ENCODE measurements at regions not wholly inside any gene's neighbourhood (a gene's known extent, or its start where the extent isn't known, plus 50 kb on each side); places are given as distances from the start of the nearest gene placed in this dataset.

DNA sequence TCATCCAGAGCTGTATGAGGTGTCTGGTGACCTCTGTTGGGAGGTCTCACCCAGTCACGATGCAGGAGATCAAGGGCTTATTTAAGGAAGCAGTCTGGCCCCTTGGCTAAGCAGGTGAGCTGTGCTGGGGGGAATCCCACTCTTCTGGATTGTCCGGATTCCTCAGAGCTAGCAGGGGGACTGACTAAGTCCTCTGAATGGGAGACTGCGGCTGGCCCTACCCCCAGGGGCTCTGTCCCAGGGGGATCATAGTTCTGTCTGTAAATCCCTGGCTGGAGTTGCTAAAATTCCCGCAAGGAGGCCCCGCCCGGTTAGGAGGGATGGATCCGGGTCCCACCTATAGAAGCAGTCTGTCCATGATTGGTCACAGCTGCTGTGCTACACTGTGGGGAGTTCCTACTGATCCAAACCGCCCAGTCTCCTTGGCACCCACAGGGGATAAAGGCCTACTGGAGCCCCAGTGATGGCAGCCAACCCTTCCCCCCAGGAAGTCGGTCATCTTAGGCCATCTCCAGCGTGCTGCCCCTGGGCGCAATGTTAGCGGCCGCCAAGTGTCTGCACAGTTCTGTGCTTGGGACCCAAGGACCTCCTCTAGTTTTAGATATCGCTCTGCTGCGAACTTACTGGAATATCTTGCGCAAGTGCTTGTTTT, 118.2 kb upstream of the KLF8 start:
- no peaks in the 10 kb centered on the region for H3K4me1 Mint-ChIP-seq (ENCODE audit: low read depth, unreplicated experiment)
- no peaks in the 10 kb centered on the region for H3K9me3 Mint-ChIP-seq (ENCODE audit: unreplicated experiment)
- H3K9ac ChIP-seq (ENCODE audit: low read length), result no peak overlapping the region
- DNase-seq (ENCODE audit: low read depth) (no peak), FAIRE-seq (no peak)
- no peak overlapping the region for H3K4me3 Mint-ChIP-seq (ENCODE audit: unreplicated experiment)
- H3K27me3 ChIP-seq (ENCODE audit: insufficient read depth, low read length), result no peaks in the 10 kb centered on the region
- no peaks in the 10 kb centered on the region for H3K36me3 ChIP-seq (ENCODE audit: insufficient read depth, low read length)
- H3K4me2 ChIP-seq (ENCODE audit: low read length), result no peak overlapping the region
- H3K9me3 ChIP-seq (ENCODE audit: insufficient read depth, low read depth, low read length), result no peaks in the 10 kb centered on the region
- H3K27ac ChIP-seq (ENCODE audit: low read depth, low read length), result no peak overlapping the region
- no peaks in the 10 kb centered on the region for H4K20me1 ChIP-seq (ENCODE audit: insufficient read depth, low read length)
- H3K27me3 Mint-ChIP-seq (ENCODE audit: low read depth, unreplicated experiment), result no peaks in the 10 kb centered on the region
- no peaks in the 10 kb centered on the region for H3K36me3 Mint-ChIP-seq (ENCODE audit: low read depth, unreplicated experiment)
- H3K79me2 ChIP-seq (ENCODE audit: insufficient read depth, low read length), result no peaks in the 10 kb centered on the region
- no peak overlapping the region for H3K27ac Mint-ChIP-seq (ENCODE audit: unreplicated experiment)
- no peak for TF ChIP-seq EZH2 (IDR thresholded peaks at IDR 0.05; ENCODE audit: insufficient read depth, low read length)
- TF ChIP-seq, protein P1, sequence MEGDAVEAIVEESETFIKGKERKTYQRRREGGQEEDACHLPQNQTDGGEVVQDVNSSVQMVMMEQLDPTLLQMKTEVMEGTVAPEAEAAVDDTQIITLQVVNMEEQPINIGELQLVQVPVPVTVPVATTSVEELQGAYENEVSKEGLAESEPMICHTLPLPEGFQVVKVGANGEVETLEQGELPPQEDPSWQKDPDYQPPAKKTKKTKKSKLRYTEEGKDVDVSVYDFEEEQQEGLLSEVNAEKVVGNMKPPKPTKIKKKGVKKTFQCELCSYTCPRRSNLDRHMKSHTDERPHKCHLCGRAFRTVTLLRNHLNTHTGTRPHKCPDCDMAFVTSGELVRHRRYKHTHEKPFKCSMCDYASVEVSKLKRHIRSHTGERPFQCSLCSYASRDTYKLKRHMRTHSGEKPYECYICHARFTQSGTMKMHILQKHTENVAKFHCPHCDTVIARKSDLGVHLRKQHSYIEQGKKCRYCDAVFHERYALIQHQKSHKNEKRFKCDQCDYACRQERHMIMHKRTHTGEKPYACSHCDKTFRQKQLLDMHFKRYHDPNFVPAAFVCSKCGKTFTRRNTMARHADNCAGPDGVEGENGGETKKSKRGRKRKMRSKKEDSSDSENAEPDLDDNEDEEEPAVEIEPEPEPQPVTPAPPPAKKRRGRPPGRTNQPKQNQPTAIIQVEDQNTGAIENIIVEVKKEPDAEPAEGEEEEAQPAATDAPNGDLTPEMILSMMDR (IDR thresholded peaks at IDR 0.05; ENCODE audit: insufficient read depth, low read depth, low read length), result no peak
- H2AFZ ChIP-seq (ENCODE audit: low read depth, low read length), result no peak overlapping the region
- H3K4me3 ChIP-seq (ENCODE audit: insufficient read depth, low read depth, low read length), result no peak overlapping the region
- H3K4me1 ChIP-seq (ENCODE audit: insufficient read depth, low read length), result no peaks in the 10 kb centered on the region

- no peaks in the 10 kb centered on the region for H4K20me1 ChIP-seq (ENCODE audit: insufficient read depth, low read length)
- no peak overlapping the region for H3K27ac Mint-ChIP-seq (ENCODE audit: unreplicated experiment)
- DNase-seq (ENCODE audit: low read depth), result no peak
Measured at GRCh38 chrX:56114437-56114787, 117.7 kb upstream of the KLF8 start.

DNA sequence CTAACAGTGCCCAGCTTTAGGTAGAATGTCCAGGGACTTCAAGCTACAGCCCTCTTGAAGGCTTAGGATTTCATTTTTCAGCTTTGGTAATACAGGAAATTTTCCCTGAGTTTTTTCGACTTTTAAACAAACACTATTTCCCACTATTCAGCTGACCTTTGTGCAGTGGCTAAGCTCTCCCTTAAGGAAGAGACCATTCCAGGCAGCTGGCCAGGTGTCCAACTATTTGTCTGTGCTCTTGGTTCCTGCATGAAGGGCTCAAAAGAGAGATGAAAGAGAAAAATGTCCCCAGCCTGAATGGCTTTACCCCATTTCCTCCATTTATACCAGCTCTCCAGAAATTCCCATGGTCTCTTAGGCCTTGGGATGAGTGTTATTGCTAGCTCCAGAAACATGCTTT, 111.9 kb upstream of the KLF8 start:
- no peaks in the 10 kb centered on the region for H3K27me3 ChIP-seq (ENCODE audit: insufficient read depth, low read length)
- DNase-seq (ENCODE audit: low read depth), result no peak
- Mint-ChIP-seq H3K27ac (ENCODE audit: unreplicated experiment) (no peak overlapping the region), H3K27me3 (ENCODE audit: low read depth, unreplicated experiment) (no peaks in the 10 kb centered on the region), H3K4me3 (ENCODE audit: unreplicated experiment) (no peak overlapping the region), H3K36me3 (ENCODE audit: low read depth, unreplicated experiment) (no peaks in the 10 kb centered on the region), H3K9me3 (ENCODE audit: unreplicated experiment) (no peaks in the 10 kb centered on the region), H3K4me1 (ENCODE audit: low read depth, unreplicated experiment) (peaks cover 6% of the 10 kb centered on the region)
- H3K4me2 ChIP-seq (ENCODE audit: low read length), result no peak overlapping the region
- FAIRE-seq, result peak; percentile 39
- H3K4me3 ChIP-seq (ENCODE audit: insufficient read depth, low read depth, low read length), result no peak overlapping the region
- no peaks in the 10 kb centered on the region for H3K9me3 ChIP-seq (ENCODE audit: insufficient read depth, low read depth, low read length)
- TF ChIP-seq, protein P1 (IDR thresholded peaks at IDR 0.05; ENCODE audit: insufficient read depth, low read depth, low read length), result no peak
- TF ChIP-seq EZH2 (IDR thresholded peaks at IDR 0.05; ENCODE audit: insufficient read depth, low read length), result no peak
- no peaks in the 10 kb centered on the region for H3K79me2 ChIP-seq (ENCODE audit: insufficient read depth, low read length)
- no peak overlapping the region for H3K9ac ChIP-seq (ENCODE audit: low read length)
- no peak overlapping the region for H2AFZ ChIP-seq (ENCODE audit: low read depth, low read length)
- no peak overlapping the region for H3K27ac ChIP-seq (ENCODE audit: low read depth, low read length)
- H3K36me3 ChIP-seq (ENCODE audit: insufficient read depth, low read length), result no peaks in the 10 kb centered on the region
- no peaks in the 10 kb centered on the region for H3K4me1 ChIP-seq (ENCODE audit: insufficient read depth, low read length)
- no peaks in the 10 kb centered on the region for H4K20me1 ChIP-seq (ENCODE audit: insufficient read depth, low read length)

More at GRCh38 chrX:56114437-56114787, 117.7 kb upstream of the KLF8 start:
- no peak for FAIRE-seq
- no peaks in the 10 kb centered on the region for H3K4me1 Mint-ChIP-seq (ENCODE audit: low read depth, unreplicated experiment)
- Histone ChIP-seq H3K79me2 (ENCODE audit: insufficient read depth, low read length) (no peaks in the 10 kb centered on the region), H3K36me3 (ENCODE audit: insufficient read depth, low read length) (no peaks in the 10 kb centered on the region), H2AFZ (ENCODE audit: low read depth, low read length) (no peak overlapping the region), H3K9me3 (ENCODE audit: insufficient read depth, low read depth, low read length) (no peaks in the 10 kb centered on the region), H3K27me3 (ENCODE audit: insufficient read depth, low read length) (no peaks in the 10 kb centered on the region), H3K4me1 (ENCODE audit: insufficient read depth, low read length) (no peaks in the 10 kb centered on the region), H3K4me3 (ENCODE audit: insufficient read depth, low read depth, low read length) (no peak overlapping the region), H3K27ac (ENCODE audit: low read depth, low read length) (no peak overlapping the region), H3K4me2 (ENCODE audit: low read length) (no peak overlapping the region), H3K9ac (ENCODE audit: low read length) (no peak overlapping the region)
- TF ChIP-seq, protein P1 (IDR thresholded peaks at IDR 0.05; ENCODE audit: insufficient read depth, low read depth, low read length), result no peak
- no peak for TF ChIP-seq EZH2 (IDR thresholded peaks at IDR 0.05; ENCODE audit: insufficient read depth, low read length)
- no peak overlapping the region for H3K4me3 Mint-ChIP-seq (ENCODE audit: unreplicated experiment)
- H3K36me3 Mint-ChIP-seq (ENCODE audit: low read depth, unreplicated experiment), result no peaks in the 10 kb centered on the region
- H3K9me3 Mint-ChIP-seq (ENCODE audit: unreplicated experiment), result no peaks in the 10 kb centered on the region
- no peaks in the 10 kb centered on the region for H3K27me3 Mint-ChIP-seq (ENCODE audit: low read depth, unreplicated experiment)
